ENCODE measurements at regions not wholly inside any gene's neighbourhood (a gene's known extent, or its start where the extent isn't known, plus 50 kb on each side); places are given as distances from the start of the nearest gene placed in this dataset.

DNA sequence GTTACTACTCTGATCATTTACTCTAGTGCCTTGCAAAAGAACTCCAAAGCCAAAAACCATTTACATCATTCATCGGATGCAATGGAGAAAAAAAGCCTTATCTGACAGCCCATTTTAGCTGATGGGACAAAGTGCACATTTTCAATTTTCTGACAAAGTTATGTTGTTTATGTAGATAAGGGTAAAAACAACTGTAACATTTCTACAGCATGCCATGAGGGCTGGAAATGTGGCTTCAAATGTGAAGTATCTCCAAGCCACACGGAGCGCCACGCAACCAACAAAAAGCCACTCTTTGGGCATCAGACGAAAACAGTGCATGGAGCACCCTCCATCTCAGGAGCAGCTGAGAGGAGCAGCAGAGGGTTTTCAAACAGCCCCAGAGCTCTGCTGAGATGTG is 364.6 kb upstream of the ZNF507 start:
- H3K27ac ChIP-seq (ENCODE audit: insufficient read depth, low read length, poor library complexity, severe bottlenecking) = no peak overlapping the region
- DNase-seq = no peak
- no peak overlapping the region for H3K4me3 ChIP-seq (ENCODE audit: insufficient read depth, low read depth, low read length, poor library complexity, severe bottlenecking)
- H3K4me1 ChIP-seq (ENCODE audit: control insufficient read depth, insufficient read depth, low read length, poor library complexity, severe bottlenecking) = no peaks in the 10 kb centered on the region
- no peaks in the 10 kb centered on the region for H3K9me3 ChIP-seq (ENCODE audit: control insufficient read depth, low read length)
- H3K36me3 ChIP-seq (ENCODE audit: control insufficient read depth, insufficient read depth, low read length) = no peaks in the 10 kb centered on the region
- no peaks in the 10 kb centered on the region for H3K27me3 ChIP-seq (replicated peaks; ENCODE audit: control insufficient read depth, insufficient read depth, low read length, poor library complexity, severe bottlenecking)

- H3K36me3 ChIP-seq (ENCODE audit: control insufficient read depth, insufficient read depth, low read length) = no peaks in the 10 kb centered on the region
- no peaks in the 10 kb centered on the region for H3K27me3 ChIP-seq (replicated peaks; ENCODE audit: control insufficient read depth, insufficient read depth, low read length, poor library complexity, severe bottlenecking)
- H3K4me3 ChIP-seq (ENCODE audit: insufficient read depth, low read depth, low read length, poor library complexity, severe bottlenecking) = no peak overlapping the region
- no peaks in the 10 kb centered on the region for H3K4me1 ChIP-seq (ENCODE audit: control insufficient read depth, insufficient read depth, low read length, poor library complexity, severe bottlenecking)
- no peaks in the 10 kb centered on the region for H3K9me3 ChIP-seq (ENCODE audit: control insufficient read depth, low read length)
- DNase-seq = no peak
- H3K27ac ChIP-seq (ENCODE audit: insufficient read depth, low read length, poor library complexity, severe bottlenecking) = no peak overlapping the region
These were observed 363.9 kb upstream of the ZNF507 start for GRCh38 chr19:31981545-31981944.

DNA sequence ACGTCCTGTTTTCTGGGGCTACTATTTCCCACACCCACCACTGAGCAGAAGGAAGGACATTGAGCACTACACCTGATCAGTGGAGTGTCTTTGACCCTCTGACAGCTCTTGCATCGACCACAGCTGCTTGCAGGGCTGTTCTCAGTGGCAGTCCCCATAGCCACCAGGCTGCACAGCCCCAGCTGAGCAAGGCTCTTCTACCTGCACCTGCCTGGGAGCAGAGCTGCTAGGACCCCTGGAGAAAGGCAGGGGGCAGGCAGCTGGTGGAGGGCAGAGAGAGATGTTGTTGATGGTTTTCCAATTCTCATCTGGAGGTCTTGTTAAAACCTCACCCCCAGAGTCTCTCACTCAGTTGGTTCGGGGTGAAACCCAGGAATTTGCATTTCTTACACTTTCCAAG is 361.8 kb upstream of the ZNF507 start:
- no peak overlapping the region for H3K27ac ChIP-seq (ENCODE audit: insufficient read depth, low read length, poor library complexity, severe bottlenecking)
- no peaks in the 10 kb centered on the region for H3K27me3 ChIP-seq (replicated peaks; ENCODE audit: control insufficient read depth, insufficient read depth, low read length, poor library complexity, severe bottlenecking)
- H3K36me3 ChIP-seq (ENCODE audit: control insufficient read depth, insufficient read depth, low read length) = no peaks in the 10 kb centered on the region
- H3K4me3 ChIP-seq (ENCODE audit: insufficient read depth, low read depth, low read length, poor library complexity, severe bottlenecking) = no peak overlapping the region
- H3K9me3 ChIP-seq (ENCODE audit: control insufficient read depth, low read length) = no peaks in the 10 kb centered on the region
- no peaks in the 10 kb centered on the region for H3K4me1 ChIP-seq (ENCODE audit: control insufficient read depth, insufficient read depth, low read length, poor library complexity, severe bottlenecking)
- DNase-seq = no peak

GRCh38 chr19:31985001-31985605 is 360.3 kb upstream of the ZNF507 start:
- Histone ChIP-seq H3K27ac (ENCODE audit: insufficient read depth, low read length, poor library complexity, severe bottlenecking) (no peak overlapping the region), H3K9me3 (ENCODE audit: control insufficient read depth, low read length) (no peaks in the 10 kb centered on the region), H3K4me3 (ENCODE audit: insufficient read depth, low read depth, low read length, poor library complexity, severe bottlenecking) (no peak overlapping the region), H3K27me3 (replicated peaks; ENCODE audit: control insufficient read depth, insufficient read depth, low read length, poor library complexity, severe bottlenecking) (no peaks in the 10 kb centered on the region), H3K4me1 (ENCODE audit: control insufficient read depth, insufficient read depth, low read length, poor library complexity, severe bottlenecking) (no peaks in the 10 kb centered on the region), H3K36me3 (ENCODE audit: control insufficient read depth, insufficient read depth, low read length) (no peaks in the 10 kb centered on the region)
- no peak for DNase-seq

DNA sequence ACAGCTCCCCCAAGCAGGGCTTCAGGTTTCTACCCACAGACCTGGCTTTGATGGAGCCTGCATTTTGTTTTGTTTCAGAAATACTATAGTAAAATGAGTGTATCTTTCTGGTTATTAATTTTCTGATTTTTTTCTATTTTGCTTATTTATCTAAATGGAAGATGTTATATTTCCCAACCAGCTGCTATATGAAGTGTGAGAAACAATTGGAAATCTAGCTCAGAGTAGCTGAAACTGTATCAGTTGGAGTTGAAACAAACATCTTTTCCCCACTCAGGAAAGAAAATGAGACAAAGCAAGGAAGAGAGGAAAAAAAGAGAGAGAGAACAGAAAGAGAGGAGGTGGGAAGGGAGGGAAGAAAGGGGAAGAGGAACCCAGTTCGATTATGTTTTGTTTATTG is 358.5 kb upstream of the ZNF507 start:
- Histone ChIP-seq H3K27ac (ENCODE audit: insufficient read depth, low read length, poor library complexity, severe bottlenecking) (no peak overlapping the region), H3K36me3 (ENCODE audit: control insufficient read depth, insufficient read depth, low read length) (no peaks in the 10 kb centered on the region), H3K9me3 (ENCODE audit: control insufficient read depth, low read length) (no peaks in the 10 kb centered on the region), H3K4me1 (ENCODE audit: control insufficient read depth, insufficient read depth, low read length, poor library complexity, severe bottlenecking) (no peaks in the 10 kb centered on the region), H3K4me3 (ENCODE audit: insufficient read depth, low read depth, low read length, poor library complexity, severe bottlenecking) (no peak overlapping the region), H3K27me3 (replicated peaks; ENCODE audit: control insufficient read depth, insufficient read depth, low read length, poor library complexity, severe bottlenecking) (no peaks in the 10 kb centered on the region)
- DNase-seq = no peak

DNA sequence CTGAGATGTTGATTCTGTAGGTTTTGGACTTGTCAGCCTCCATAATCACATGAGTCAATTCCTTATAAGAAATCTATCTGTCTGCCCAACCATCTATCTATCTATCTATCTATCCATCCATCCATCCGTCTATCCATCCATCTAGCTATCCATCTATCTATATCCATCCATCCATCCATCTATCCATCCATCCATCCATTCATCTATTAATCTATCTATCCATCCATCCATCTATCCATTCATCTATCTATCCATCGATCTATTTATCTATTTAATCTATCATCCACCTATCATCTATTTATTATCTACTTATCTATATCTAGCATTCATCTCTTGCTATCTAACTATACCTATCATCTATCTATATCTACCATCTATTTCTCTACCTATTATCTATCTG is 357.2 kb upstream of the ZNF507 start:
- no peaks in the 10 kb centered on the region for H3K4me1 ChIP-seq (ENCODE audit: control insufficient read depth, insufficient read depth, low read length, poor library complexity, severe bottlenecking)
- no peak for DNase-seq

DNA sequence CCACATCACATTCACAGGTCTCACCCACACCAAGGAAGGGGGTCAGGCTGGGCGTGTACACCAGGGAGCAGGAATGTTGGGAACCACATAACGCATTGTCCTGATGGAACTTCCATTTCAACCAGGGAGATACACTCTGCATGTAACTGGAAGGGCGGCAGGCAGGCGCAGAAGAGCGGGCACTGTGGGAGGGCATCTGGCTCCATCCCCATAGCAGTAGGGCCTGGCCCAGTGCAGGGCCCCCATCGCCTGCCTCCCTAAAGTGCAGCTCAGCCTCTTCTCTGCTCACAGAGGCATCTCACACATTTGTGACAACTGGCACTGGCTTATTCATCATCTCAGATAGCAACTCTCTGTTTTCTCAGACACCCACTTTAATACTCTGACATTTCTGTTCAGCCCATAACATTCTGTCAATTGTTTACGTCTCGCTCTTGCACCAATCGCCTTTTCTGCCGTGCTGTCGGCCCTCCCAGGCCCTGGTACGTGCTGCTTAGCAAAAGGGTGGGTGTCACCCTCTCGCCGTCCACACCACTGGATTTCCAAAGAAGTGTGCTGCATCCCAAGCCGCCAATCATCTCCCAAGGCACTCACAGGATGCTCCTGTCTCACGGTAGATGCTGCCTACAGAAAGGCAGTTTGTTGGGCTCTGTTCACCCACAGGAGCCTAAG is 353.3 kb upstream of the ZNF507 start:
- Histone ChIP-seq H3K4me3 (ENCODE audit: insufficient read depth, low read depth, low read length, poor library complexity, severe bottlenecking) (no peak overlapping the region), H3K9me3 (ENCODE audit: control insufficient read depth, low read length) (no peaks in the 10 kb centered on the region), H3K27me3 (replicated peaks; ENCODE audit: control insufficient read depth, insufficient read depth, low read length, poor library complexity, severe bottlenecking) (no peaks in the 10 kb centered on the region), H3K4me1 (ENCODE audit: control insufficient read depth, insufficient read depth, low read length, poor library complexity, severe bottlenecking) (no peaks in the 10 kb centered on the region), H3K27ac (ENCODE audit: insufficient read depth, low read length, poor library complexity, severe bottlenecking) (no peak overlapping the region), H3K36me3 (ENCODE audit: control insufficient read depth, insufficient read depth, low read length) (no peaks in the 10 kb centered on the region)
- DNase-seq = no peak

More for the DNA sequence above, 357.2 kb upstream of the ZNF507 start:
- H3K4me3 ChIP-seq (ENCODE audit: insufficient read depth, low read depth, low read length, poor library complexity, severe bottlenecking) = no peak overlapping the region
- no peaks in the 10 kb centered on the region for H3K9me3 ChIP-seq (ENCODE audit: control insufficient read depth, low read length)
- H3K36me3 ChIP-seq (ENCODE audit: control insufficient read depth, insufficient read depth, low read length) = no peaks in the 10 kb centered on the region
- no peak overlapping the region for H3K27ac ChIP-seq (ENCODE audit: insufficient read depth, low read length, poor library complexity, severe bottlenecking)
- H3K27me3 ChIP-seq (replicated peaks; ENCODE audit: control insufficient read depth, insufficient read depth, low read length, poor library complexity, severe bottlenecking) = no peaks in the 10 kb centered on the region

- Histone ChIP-seq H3K36me3 (ENCODE audit: control insufficient read depth, insufficient read depth, low read length) (no peaks in the 10 kb centered on the region), H3K27ac (ENCODE audit: insufficient read depth, low read length, poor library complexity, severe bottlenecking) (no peak overlapping the region), H3K27me3 (replicated peaks; ENCODE audit: control insufficient read depth, insufficient read depth, low read length, poor library complexity, severe bottlenecking) (no peaks in the 10 kb centered on the region), H3K9me3 (ENCODE audit: control insufficient read depth, low read length) (no peaks in the 10 kb centered on the region), H3K4me3 (ENCODE audit: insufficient read depth, low read depth, low read length, poor library complexity, severe bottlenecking) (no peak overlapping the region), H3K4me1 (ENCODE audit: control insufficient read depth, insufficient read depth, low read length, poor library complexity, severe bottlenecking) (no peaks in the 10 kb centered on the region)
- DNase-seq = no peak
These were observed 352.7 kb upstream of the ZNF507 start for GRCh38 chr19:31992750-31993149.

- no peaks in the 10 kb centered on the region for H3K36me3 ChIP-seq (ENCODE audit: control insufficient read depth, insufficient read depth, low read length)
- H3K27ac ChIP-seq (ENCODE audit: insufficient read depth, low read length, poor library complexity, severe bottlenecking) = no peak overlapping the region
- no peaks in the 10 kb centered on the region for H3K4me1 ChIP-seq (ENCODE audit: control insufficient read depth, insufficient read depth, low read length, poor library complexity, severe bottlenecking)
- no peak overlapping the region for H3K4me3 ChIP-seq (ENCODE audit: insufficient read depth, low read depth, low read length, poor library complexity, severe bottlenecking)
- no peaks in the 10 kb centered on the region for H3K9me3 ChIP-seq (ENCODE audit: control insufficient read depth, low read length)
- no peak for DNase-seq
- H3K27me3 ChIP-seq (replicated peaks; ENCODE audit: control insufficient read depth, insufficient read depth, low read length, poor library complexity, severe bottlenecking) = no peaks in the 10 kb centered on the region
These were observed 349.9 kb upstream of the ZNF507 start for GRCh38 chr19:31995546-31995945.

- Histone ChIP-seq H3K27me3 (replicated peaks; ENCODE audit: control insufficient read depth, insufficient read depth, low read length, poor library complexity, severe bottlenecking) (no peaks in the 10 kb centered on the region), H3K36me3 (ENCODE audit: control insufficient read depth, insufficient read depth, low read length) (no peaks in the 10 kb centered on the region), H3K27ac (ENCODE audit: insufficient read depth, low read length, poor library complexity, severe bottlenecking) (no peak overlapping the region), H3K4me1 (ENCODE audit: control insufficient read depth, insufficient read depth, low read length, poor library complexity, severe bottlenecking) (no peaks in the 10 kb centered on the region), H3K9me3 (ENCODE audit: control insufficient read depth, low read length) (no peaks in the 10 kb centered on the region), H3K4me3 (ENCODE audit: insufficient read depth, low read depth, low read length, poor library complexity, severe bottlenecking) (no peak overlapping the region)
- no peak for DNase-seq
These were observed 335.3 kb upstream of the ZNF507 start for GRCh38 chr19:32010071-32010470.

Measured in effector memory CD4-positive, alpha-beta T cell (primary cell).